K562 (cell line): ENCODE measurements at regions not wholly inside any gene's neighbourhood (a gene's known extent, or its start where the extent isn't known, plus 50 kb on each side); places are given as distances from the start of the nearest gene placed in this dataset.

Experiments used
- ATAC-seq: fragments of 200-7000 bp; cut with Tn5 transposase; 3 replicates; pipeline ENCODE4 v1.9.1; 2020; ENCODE audit warnings: moderate library complexity
- BruUV-seq: library from RNA; stranded (reverse); fragments of 400-500 nt; replicated peaks from 2 replicates; lab custom pipeline; 2021; lab: Mats Ljungman, UMichigan
- CTCF ChIA-PET: fragments of 300-600 bp; formaldehyde crosslinking; extraction: SDS; loops from one replicate; lab custom pipeline; 2021; ENCODE audit warnings: low intra/inter-chr PET ratio; lab: Yijun Ruan, JAX
- POLR2A ChIA-PET: fragments of 300-600, 350-650 bp; sonication (Branson Sonifier 250); formaldehyde crosslinking; extraction: SDS; loops from one replicate; lab custom pipeline; 2021; ENCODE audit warnings: antibody characterized with exemption, inconsistent platforms; lab: Yijun Ruan, JAX
- DNase-seq, 4 experiments: peaks; one replicate each; pipeline versions ENCODE4 v3.0.0 to v3.0.0-alpha.2; 2011 to 2018; ENCODE audit warnings: low spot score in 3 of 4, mixed read lengths in 3 of 4; ENCODE audit errors: extremely low read depth in 1 of 4
- FAIRE-seq: peaks from 2 replicates; lab custom pipeline; 2011; peaks lifted over from hg19 to GRCh38; lab: Jason Lieb, UNC
- H2AFZ ChIP-seq: 2 replicates; pipeline ENCODE4 v1.6.0; 2011; ENCODE audit warnings: low read depth, low read length, control low read depth, inconsistent platforms
- H3K27ac ChIP-seq: fragments of 200-600 bp; 3 replicates; pipeline ENCODE4 v1.8.0; 2011; ENCODE audit warnings: low read depth, mild to moderate bottlenecking, control low read depth, inconsistent platforms, low read length, moderate library complexity, mixed read lengths; ENCODE audit errors: extremely low read depth
- H3K27me3 ChIP-seq, 2 experiments: fragments of 300-600 bp in 1 of 2; 2 replicates in 1 of 2; 3 replicates in 1 of 2; pipeline versions ENCODE4 v1.6.0 to v1.8.0; 2011; ENCODE audit warnings: inconsistent platforms in 2 of 2, low read length in 2 of 2, mild to moderate bottlenecking in 1 of 2, mixed read lengths in 1 of 2, moderate library complexity in 1 of 2; ENCODE audit not compliant: control insufficient read depth in 2 of 2, insufficient read depth in 2 of 2
- H3K36me3 ChIP-seq: fragments of 300-600 bp; 3 replicates; pipeline ENCODE4 v1.8.0; 2011; ENCODE audit warnings: mild to moderate bottlenecking, low read length, inconsistent platforms; ENCODE audit not compliant: control insufficient read depth, insufficient read depth
- H3K4me1 ChIP-seq, 2 experiments: fragments of 200-600 bp in 1 of 2; replicated peaks in 1 of 2; 2 replicates in 1 of 2; 3 replicates in 1 of 2; pipeline versions ENCODE4 v1.5.1 to v1.8.0; 2011; ENCODE audit warnings: inconsistent platforms in 2 of 2, low read length in 2 of 2, mild to moderate bottlenecking in 1 of 2, mixed read lengths in 1 of 2, moderate library complexity in 1 of 2; ENCODE audit not compliant: control insufficient read depth in 2 of 2, insufficient read depth in 2 of 2
- H3K4me2 ChIP-seq: 2 replicates; pipeline ENCODE4 v1.6.1; 2011; ENCODE audit warnings: low read length, control low read depth, inconsistent platforms, mixed read lengths; ENCODE audit not compliant: insufficient read depth
- H3K4me3 ChIP-seq: fragments of 200-600 bp; sonication (generic), shearing (Covaris generic); 2 replicates; pipeline ENCODE4 v1.5.1; 2016; ENCODE audit warnings: control low read depth, inconsistent platforms
- H3K79me2 ChIP-seq: fragments of 200-600 bp; 3 replicates; pipeline ENCODE4 v1.8.0; 2011; ENCODE audit warnings: low read length, inconsistent platforms; ENCODE audit not compliant: control insufficient read depth, insufficient read depth
- H3K9ac ChIP-seq, 2 experiments: 2 replicates each; pipeline versions ENCODE4 v1.6.0 to v1.6.1; 2011; ENCODE audit warnings: low read depth in 2 of 2, low read length in 2 of 2, control low read depth in 1 of 2, inconsistent platforms in 1 of 2, mild to moderate bottlenecking in 1 of 2, mixed read lengths in 1 of 2; ENCODE audit not compliant: insufficient read depth in 1 of 2
- H3K9me1 ChIP-seq: one replicate; pipeline ENCODE4 v1.6.0; 2011; ENCODE audit warnings: inconsistent platforms, mild to moderate bottlenecking, low read length, moderate library complexity; ENCODE audit not compliant: control insufficient read depth, insufficient read depth
- H3K9me3 ChIP-seq: replicated peaks from 2 replicates; pipeline ENCODE4 v1.5.1; 2011; ENCODE audit warnings: low read depth, low read length, inconsistent platforms; ENCODE audit not compliant: control insufficient read depth, insufficient read depth
- H4K20me1 ChIP-seq: replicated peaks from 2 replicates; pipeline ENCODE4 v1.6.1; 2011; ENCODE audit warnings: low read length, inconsistent platforms, mixed read lengths; ENCODE audit not compliant: control insufficient read depth, insufficient read depth
- ADNP ChIP-seq: fragments of 200-800 bp; sonication (Bioruptor generic); IDR thresholded peaks from 2 replicates; pipeline ENCODE4 v1.6.1; 2016; ENCODE audit warnings: missing genetic modification characterization, missing compliant biosample characterization
- BCOR ChIP-seq: fragments of 450-650 bp; IDR thresholded peaks from 2 replicates; pipeline ENCODE4 v1.6.1; 2016
- CXXC5 ChIP-seq: fragments of 250-450 bp; sonication (Bioruptor Pico); IDR thresholded peaks from 2 replicates; pipeline ENCODE4 v1.8.0; 2022; ENCODE audit warnings: inconsistent platforms, mild to moderate bottlenecking, moderate library complexity
- KDM1A ChIP-seq, 2 experiments: fragments of 450-650 bp; IDR thresholded peaks; 2 replicates each; pipeline ENCODE4 v1.6.1; 2016; ENCODE audit warnings: mild to moderate bottlenecking in 2 of 2
- LEF1 ChIP-seq: fragments of 450-650 bp; IDR thresholded peaks from 2 replicates; pipeline ENCODE4 v1.6.1; 2016; ENCODE audit warnings: mild to moderate bottlenecking
- NFE2 ChIP-seq: IDR thresholded peaks from 2 replicates; pipeline ENCODE4 v1.6.1; 2014; ENCODE audit warnings: antibody characterized with exemption, low read depth
- PBX2 ChIP-seq, 2 experiments: IDR thresholded peaks in 1 of 2; conservative IDR thresholded peaks in 1 of 2; 2 replicates each; pipeline ENCODE4 v1.6.1; 2016; ENCODE audit warnings: low read depth in 2 of 2, mild to moderate bottlenecking in 1 of 2, missing compliant biosample characterization in 1 of 2, missing genetic modification characterization in 1 of 2, moderate library complexity in 1 of 2
- RBM25 ChIP-seq: fragments of 200-400 bp; formaldehyde crosslinking; IDR thresholded peaks from 2 replicates; pipeline ENCODE4 v1.6.1; 2018; ENCODE audit warnings: low read length, low read depth, moderate library complexity; ENCODE audit not compliant: severe bottlenecking
- ZFP36 ChIP-seq: fragments of 150-350 bp; IDR thresholded peaks from 2 replicates; pipeline ENCODE4 v1.6.1; 2018; ENCODE audit warnings: low read length, low read depth; ENCODE audit not compliant: partially characterized antibody
- ZZZ3 ChIP-seq: fragments of 450-650 bp; IDR thresholded peaks from 2 replicates; pipeline ENCODE4 v1.6.1; 2016; ENCODE audit warnings: antibody characterized with exemption, mild to moderate bottlenecking, moderate library complexity
- WGBS: fragments of 100-300 bp; shearing (Covaris generic); methylation state at CpG from one replicate; pipeline ENCODE4 v1.1.6; 2016; ENCODE audit warnings: low coverage, mixed read lengths; ENCODE audit not compliant: insufficient coverage; ENCODE audit errors: missing lambda C conversion rate; 5-methylcytosine and 5-hydroxymethylcytosine counted together
- in situ Hi-C: fragments of 300-500 bp; cut with MboI; formaldehyde crosslinking; loops from 4 replicates; pipeline ENCODE4 v1.15.0; 2018; ENCODE audit warnings: inconsistent platforms, mixed read lengths
- intact Hi-C: fragments of 100-400 bp; cut with micrococcal nuclease; formaldehyde crosslinking; loops from 2 replicates; pipeline ENCODE4 v1.14.2; 2022
- TF ChIP-seq, protein P1 (sequence below): fragments of 250-450 bp; sonication (Bioruptor Pico); IDR thresholded peaks from 2 replicates; pipeline ENCODE4 v1.5.0; 2022; ENCODE audit warnings: mild to moderate bottlenecking

- TF ChIP-seq PBX2 (CRISPR knock-in tag; IDR thresholded peaks at IDR 0.05; ENCODE audit: low read depth) (no peak), PBX2 (tag; conservative IDR thresholded peaks at IDR 0.05; ENCODE audit: low read depth) (peak; percentile 82), LEF1 (peak; percentile 81; the same call in 1 of the 2 replicates)
Measured at GRCh38 chr1:109846162-109846561, 64.5 kb upstream of the CSF1 start (continued).

- H3K4me2 ChIP-seq, result no peak overlapping the region
- H3K9ac ChIP-seq, result no peak overlapping the region
- no peaks in the 10 kb centered on the region for H3K79me2 ChIP-seq
- H3K4me3 ChIP-seq, result no peak overlapping the region
- DNase-seq (no peak), ATAC-seq (no peak), FAIRE-seq (no peak)
- intact Hi-C loops, result no loop called here
- ChIA-PET CTCF (interaction anchor here (0.5 kb wide), 1 partner anchor 343 kb away, joined by 3 read pairs; no protein-coding TSS in a partner anchor), POLR2A (interaction anchor here (0.7 to 1.7 kb wide), 5 partner anchors 9 to 19 kb away, joined by 3 to 9 read pairs (median 4); no protein-coding TSS in a partner anchor)
- TF ChIP-seq NFE2 (no peak), ZZZ3 (no peak), ADNP (tag) (peak; percentile 60; the same call in 1 of the 2 replicates), KDM1A (IDR thresholded peaks at IDR 0.05) (peak; percentile 12 to 48; a peak in 1 of 4 replicates), CXXC5 (no peak), RBM25 (peak; percentile 83), BCOR (peak; percentile 78; the same call in 1 of the 2 replicates), ZFP36 (peak; percentile 72)
- TF ChIP-seq, protein P1, sequence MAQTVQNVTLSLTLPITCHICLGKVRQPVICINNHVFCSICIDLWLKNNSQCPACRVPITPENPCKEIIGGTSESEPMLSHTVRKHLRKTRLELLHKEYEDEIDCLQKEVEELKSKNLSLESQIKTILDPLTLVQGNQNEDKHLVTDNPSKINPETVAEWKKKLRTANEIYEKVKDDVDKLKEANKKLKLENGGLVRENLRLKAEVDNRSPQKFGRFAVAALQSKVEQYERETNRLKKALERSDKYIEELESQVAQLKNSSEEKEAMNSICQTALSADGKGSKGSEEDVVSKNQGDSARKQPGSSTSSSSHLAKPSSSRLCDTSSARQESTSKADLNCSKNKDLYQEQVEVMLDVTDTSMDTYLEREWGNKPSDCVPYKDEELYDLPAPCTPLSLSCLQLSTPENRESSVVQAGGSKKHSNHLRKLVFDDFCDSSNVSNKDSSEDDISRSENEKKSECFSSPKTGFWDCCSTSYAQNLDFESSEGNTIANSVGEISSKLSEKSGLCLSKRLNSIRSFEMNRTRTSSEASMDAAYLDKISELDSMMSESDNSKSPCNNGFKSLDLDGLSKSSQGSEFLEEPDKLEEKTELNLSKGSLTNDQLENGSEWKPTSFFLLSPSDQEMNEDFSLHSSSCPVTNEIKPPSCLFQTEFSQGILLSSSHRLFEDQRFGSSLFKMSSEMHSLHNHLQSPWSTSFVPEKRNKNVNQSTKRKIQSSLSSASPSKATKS (CRISPR knock-in tag), result no peak
- no peaks in the 10 kb centered on the region for H3K9me1 ChIP-seq
- H3K27ac ChIP-seq, result no peak overlapping the region; the same call in 2 of the 3 replicates
- BruUV-seq, result no TSS peak
- peak overlapping the region; percentile 65 for H2AFZ ChIP-seq
- no peaks in the 10 kb centered on the region for H4K20me1 ChIP-seq
- in situ Hi-C loops, result no loop called here
- no peaks in the 10 kb centered on the region for H3K9me3 ChIP-seq
- H3K36me3 ChIP-seq, result no peaks in the 10 kb centered on the region
- no peaks in the 10 kb centered on the region for H3K27me3 ChIP-seq
- WGBS, result 34% methylated on average over 3 of the region's 3 CpGs
- peaks cover 0 to 9% of the 10 kb centered on the region in 2 experiments; a peak in 3 of 5 replicates for H3K4me1 ChIP-seq
Measured at GRCh38 chr1:109845658-109846057, 65.0 kb upstream of the CSF1 start.
